ENCODE measurements at regions not wholly inside any gene's neighbourhood (a gene's known extent, or its start where the extent isn't known, plus 50 kb on each side); places are given as distances from the start of the nearest gene placed in this dataset.

DNA sequence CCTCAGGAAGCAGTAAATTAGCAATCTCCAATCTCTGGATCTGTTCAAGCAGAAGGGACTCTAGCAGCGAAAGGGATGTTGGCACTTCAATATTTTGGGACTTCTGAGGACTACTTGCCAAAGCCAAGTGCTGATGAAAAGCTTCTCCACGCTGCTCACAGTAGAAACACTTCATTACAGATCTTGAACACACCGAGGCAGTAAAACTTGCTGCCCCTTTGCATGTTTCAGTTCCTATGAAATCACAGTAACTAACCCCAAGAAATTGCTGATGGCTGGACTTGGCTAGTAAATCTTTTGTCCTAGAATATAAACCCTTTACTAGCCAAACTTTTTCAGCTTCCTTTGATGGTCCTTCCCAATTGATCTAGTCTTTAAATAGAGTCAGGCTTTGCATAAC, 750.5 kb upstream of the GRM7 start:
- Mint-ChIP-seq H3K27me3 (no peaks in the 10 kb centered on the region), H3K36me3 (no peaks in the 10 kb centered on the region), H3K4me3 (no peak overlapping the region), H3K9me3 (ENCODE audit: low read depth) (peaks cover 5% of the 10 kb centered on the region), H3K4me1 (no peaks in the 10 kb centered on the region), H3K27ac (no peak overlapping the region)
- DNase-seq: no peak
- no peak for ATAC-seq
- CTCF ChIA-PET: no interaction called here

DNA sequence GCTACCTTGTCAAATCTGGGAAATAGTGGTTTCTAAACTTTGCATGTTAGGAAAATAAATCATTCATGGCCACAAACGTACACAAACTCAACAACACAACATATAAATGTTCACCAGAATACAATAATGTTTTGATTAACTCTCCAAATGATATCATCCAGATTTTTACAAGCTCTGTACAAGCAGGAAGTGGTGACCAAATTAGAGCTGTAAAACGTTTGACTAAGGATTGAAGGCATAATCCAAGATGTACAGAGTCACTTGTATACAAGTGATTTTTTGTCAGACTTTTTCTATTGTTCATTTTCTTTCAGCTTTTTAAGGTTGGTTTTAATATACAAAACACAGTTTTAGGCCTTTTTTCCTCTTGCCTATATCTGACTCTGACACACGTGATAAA, 748.4 kb upstream of the GRM7 start:
- no peak for ATAC-seq

DNA sequence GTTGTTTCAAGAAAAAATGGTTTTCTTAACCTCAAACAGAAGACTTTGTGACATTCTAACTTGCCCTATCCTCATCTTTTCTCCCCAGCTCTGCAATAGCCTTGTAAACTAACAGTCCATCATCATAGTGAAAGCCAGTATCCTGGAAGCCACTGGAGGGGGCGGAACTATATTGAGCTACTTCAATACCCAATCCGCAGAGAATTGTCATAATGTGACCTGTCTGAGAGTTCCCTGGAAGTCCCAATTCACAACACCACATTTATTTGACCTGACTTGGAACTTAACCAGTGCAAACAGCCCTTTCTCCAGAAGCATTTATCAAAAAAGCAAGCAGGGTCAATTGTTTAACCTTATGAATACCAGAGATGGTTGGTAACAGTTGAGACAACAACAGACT, 747.6 kb upstream of the GRM7 start:
- DNase-seq: no peak
- ATAC-seq: no peak
- Mint-ChIP-seq H3K4me3 (no peak overlapping the region), H3K27me3 (no peaks in the 10 kb centered on the region), H3K36me3 (no peaks in the 10 kb centered on the region), H3K4me1 (no peaks in the 10 kb centered on the region), H3K27ac (no peak overlapping the region), H3K9me3 (ENCODE audit: low read depth) (peaks cover 3% of the 10 kb centered on the region)
- CTCF ChIA-PET: no interaction called here

More for the DNA sequence above, 748.4 kb upstream of the GRM7 start:
- Mint-ChIP-seq H3K27me3 (no peaks in the 10 kb centered on the region), H3K4me3 (no peak overlapping the region), H3K27ac (no peak overlapping the region), H3K36me3 (no peaks in the 10 kb centered on the region), H3K9me3 (ENCODE audit: low read depth) (peaks cover 3% of the 10 kb centered on the region), H3K4me1 (no peaks in the 10 kb centered on the region)
- DNase-seq: no peak
- CTCF ChIA-PET: no interaction called here

DNA sequence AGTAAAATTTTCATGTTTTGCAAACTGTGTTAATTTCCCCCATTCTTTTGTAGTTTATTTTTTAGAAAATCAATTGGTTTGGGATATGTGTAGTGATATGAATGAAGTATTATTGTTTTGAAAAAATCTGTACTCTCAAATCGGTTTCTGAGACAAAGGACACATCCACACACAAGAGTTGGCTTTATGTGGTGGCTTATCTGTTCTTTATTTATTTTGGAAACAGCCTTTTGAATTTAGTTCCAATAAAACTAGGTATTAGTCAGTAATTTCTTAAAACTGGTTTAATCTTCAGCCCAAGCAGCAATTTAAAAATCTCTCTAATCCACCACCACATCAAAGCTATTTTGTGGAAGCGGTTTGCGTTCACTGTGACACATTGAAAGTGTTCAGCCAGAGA, 741.5 kb upstream of the GRM7 start:
- Mint-ChIP-seq H3K27me3 (no peaks in the 10 kb centered on the region), H3K4me3 (no peak overlapping the region), H3K9me3 (ENCODE audit: low read depth) (peaks cover 8% of the 10 kb centered on the region), H3K4me1 (no peaks in the 10 kb centered on the region), H3K36me3 (no peaks in the 10 kb centered on the region), H3K27ac (no peak overlapping the region)
- no peak for ATAC-seq
- CTCF ChIA-PET: no interaction called here
- no peak for DNase-seq

DNA sequence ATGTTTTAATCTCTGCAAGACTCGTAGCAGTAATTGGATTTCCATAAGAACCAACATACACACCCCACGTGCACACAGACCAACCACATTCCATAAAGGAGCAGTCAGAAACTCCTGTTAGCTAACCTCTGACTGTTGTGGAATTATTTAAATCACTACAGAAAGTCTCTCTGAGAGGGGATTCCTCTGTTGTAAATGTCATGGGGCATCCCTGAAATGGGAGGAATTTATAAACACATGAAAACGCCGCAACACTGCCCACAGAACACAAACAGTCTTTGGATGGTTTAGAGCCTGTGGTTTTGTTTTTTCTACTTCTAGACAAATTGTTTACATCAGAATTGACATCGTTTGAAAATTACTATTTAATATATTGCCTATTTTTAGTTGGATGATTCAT, 740.1 kb upstream of the GRM7 start:
- Mint-ChIP-seq H3K36me3 (no peaks in the 10 kb centered on the region), H3K27me3 (no peaks in the 10 kb centered on the region), H3K4me1 (no peaks in the 10 kb centered on the region), H3K9me3 (ENCODE audit: low read depth) (peaks cover 8% of the 10 kb centered on the region), H3K27ac (no peak overlapping the region), H3K4me3 (no peak overlapping the region)
- CTCF ChIA-PET: no interaction called here
- DNase-seq: no peak
- ATAC-seq: no peak

DNA sequence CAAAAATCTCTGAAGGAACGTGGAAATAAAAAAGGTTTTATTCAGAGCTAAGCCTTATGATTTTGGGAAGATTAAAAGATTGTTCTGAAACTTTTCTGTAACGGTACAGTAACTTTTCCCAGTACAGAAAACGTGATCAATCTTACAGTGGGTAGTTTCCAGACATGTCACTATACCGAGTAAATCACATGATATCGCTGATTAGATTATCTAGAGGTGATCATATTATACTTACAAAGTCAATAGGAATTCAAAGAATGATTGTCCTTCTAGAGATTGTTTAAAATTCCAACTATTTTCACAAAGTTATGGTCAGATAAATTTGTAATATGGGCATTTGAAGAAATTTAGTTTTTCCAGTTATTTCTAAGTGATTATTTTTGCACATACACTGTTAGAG, 736.0 kb upstream of the GRM7 start:
- Mint-ChIP-seq H3K9me3 (ENCODE audit: low read depth) (peaks cover 14% of the 10 kb centered on the region), H3K4me3 (no peak overlapping the region), H3K27me3 (no peaks in the 10 kb centered on the region), H3K4me1 (no peaks in the 10 kb centered on the region), H3K27ac (no peak overlapping the region), H3K36me3 (no peaks in the 10 kb centered on the region)
- DNase-seq (no peak), ATAC-seq (no peak)
- CTCF ChIA-PET: no interaction called here

DNA sequence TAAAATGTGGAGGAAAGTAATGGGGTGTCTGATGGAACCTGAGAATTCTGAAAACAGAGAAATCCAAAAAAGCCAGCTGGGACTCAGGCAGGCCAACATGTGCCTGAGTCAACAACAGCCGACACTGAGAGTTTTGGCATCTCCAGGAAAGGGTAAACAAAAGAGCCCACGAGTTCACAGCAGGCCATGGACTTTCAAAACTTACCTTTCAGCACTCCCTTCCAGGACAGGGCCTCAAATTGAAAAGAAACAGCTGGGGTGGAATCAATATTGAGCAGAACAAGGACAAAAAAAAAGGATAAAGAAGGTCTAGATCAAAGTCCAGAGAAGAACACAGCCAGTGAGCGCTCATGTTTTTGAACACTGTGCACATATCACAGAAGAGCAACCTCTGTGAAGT, 735.4 kb upstream of the GRM7 start:
- H3K27ac Mint-ChIP-seq: no peak overlapping the region
- DNase-seq: no peak
- H3K4me3 Mint-ChIP-seq: no peak overlapping the region
- H3K27me3 Mint-ChIP-seq: no peaks in the 10 kb centered on the region
- no peaks in the 10 kb centered on the region for H3K4me1 Mint-ChIP-seq
- ATAC-seq: no peak
- CTCF ChIA-PET: no interaction called here
- H3K9me3 Mint-ChIP-seq (ENCODE audit: low read depth): peaks cover 18% of the 10 kb centered on the region
- H3K36me3 Mint-ChIP-seq: no peaks in the 10 kb centered on the region

DNA sequence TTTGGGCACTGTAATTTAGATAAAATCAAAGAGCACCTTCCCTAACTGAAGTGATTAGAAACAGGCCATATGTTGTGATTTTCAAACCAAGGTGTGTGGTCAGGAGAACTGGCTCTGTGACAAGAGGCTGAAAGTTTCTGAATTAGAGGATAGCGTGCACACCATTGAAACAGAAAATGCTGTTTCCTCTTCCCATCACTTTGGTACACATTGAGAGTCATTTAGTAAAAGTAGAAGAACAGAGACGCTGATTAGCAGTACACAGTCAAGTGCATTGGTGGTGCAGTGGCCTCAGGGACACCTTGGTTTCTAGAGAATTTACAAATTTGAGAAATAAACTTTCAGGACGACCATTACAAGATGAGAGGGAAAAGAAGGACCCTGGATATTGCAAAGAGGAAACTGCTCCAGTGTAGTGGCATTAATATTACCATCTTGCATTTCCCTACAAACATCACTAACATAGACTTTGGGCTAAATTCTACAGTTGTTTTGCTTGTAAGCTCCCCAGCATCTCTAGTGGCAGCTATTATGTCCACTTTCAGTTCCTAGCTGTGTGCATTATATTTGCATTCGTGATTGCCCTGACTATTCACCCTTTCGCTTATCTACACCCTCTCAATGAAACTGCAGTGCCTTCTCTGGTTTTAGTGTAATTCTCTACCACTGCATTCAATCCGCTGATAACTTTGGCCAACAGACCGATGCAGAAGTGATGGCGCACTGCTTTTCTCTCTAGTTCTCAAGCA, 728.1 kb upstream of the GRM7 start:
- ATAC-seq (no peak), DNase-seq (no peak)
- H3K27ac Mint-ChIP-seq: no peak overlapping the region
- H3K36me3 Mint-ChIP-seq: no peaks in the 10 kb centered on the region
- no peak overlapping the region for H3K4me3 Mint-ChIP-seq
- no peaks in the 10 kb centered on the region for H3K4me1 Mint-ChIP-seq
- H3K9me3 Mint-ChIP-seq (ENCODE audit: low read depth): peaks cover 9% of the 10 kb centered on the region
- CTCF ChIA-PET: no interaction called here
- no peaks in the 10 kb centered on the region for H3K27me3 Mint-ChIP-seq

DNA sequence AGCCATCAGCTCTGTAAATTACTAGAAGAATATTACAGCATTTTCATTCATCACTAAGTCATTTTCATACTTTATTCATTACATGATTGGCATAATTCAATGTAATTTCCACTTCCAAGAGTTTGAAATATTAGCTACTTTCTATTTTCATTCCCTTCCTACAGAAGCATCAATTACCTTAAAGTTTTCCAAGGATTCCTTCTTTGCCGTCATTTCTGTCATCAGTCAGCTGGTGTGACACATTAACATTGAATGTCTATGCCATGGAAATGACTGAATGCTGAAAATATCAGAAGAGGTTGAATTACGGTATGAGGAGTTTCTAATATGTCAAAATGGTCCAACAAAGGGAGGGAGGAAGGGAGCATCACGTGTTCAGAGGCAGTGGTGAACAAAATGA, 718.2 kb upstream of the GRM7 start:
- no peak overlapping the region for H3K27ac Mint-ChIP-seq
- ATAC-seq: no peak
- no peak overlapping the region for H3K4me3 Mint-ChIP-seq
- CTCF ChIA-PET: no interaction called here
- peaks cover 6% of the 10 kb centered on the region for H3K9me3 Mint-ChIP-seq (ENCODE audit: low read depth)
- no peak for DNase-seq
- H3K27me3 Mint-ChIP-seq: no peaks in the 10 kb centered on the region
- no peaks in the 10 kb centered on the region for H3K36me3 Mint-ChIP-seq
- H3K4me1 Mint-ChIP-seq: no peaks in the 10 kb centered on the region

DNA sequence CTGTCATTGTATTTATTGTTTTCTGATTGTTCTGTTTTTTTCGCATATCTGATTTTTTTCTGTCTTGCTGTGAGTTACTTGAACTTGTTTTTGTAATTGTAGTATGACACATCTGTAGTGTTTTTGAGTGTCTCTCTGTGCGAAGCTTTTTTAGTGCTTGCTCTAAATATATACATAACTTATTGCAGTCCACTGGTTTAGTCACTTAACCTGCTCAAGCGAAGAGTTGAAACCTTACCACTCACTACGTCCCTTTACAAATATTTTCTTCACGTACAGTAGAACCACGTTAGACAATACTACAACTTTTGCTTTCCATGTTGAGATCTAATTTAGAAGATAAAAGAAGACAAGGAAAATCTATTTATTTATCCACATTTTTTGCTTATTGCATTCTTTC, 713.0 kb upstream of the GRM7 start:
- no peaks in the 10 kb centered on the region for H3K4me1 Mint-ChIP-seq
- no peaks in the 10 kb centered on the region for H3K36me3 Mint-ChIP-seq
- ATAC-seq (no peak), DNase-seq (no peak)
- CTCF ChIA-PET: no interaction called here
- no peaks in the 10 kb centered on the region for H3K27me3 Mint-ChIP-seq
- H3K9me3 Mint-ChIP-seq (ENCODE audit: low read depth): peaks cover 11% of the 10 kb centered on the region
- no peak overlapping the region for H3K4me3 Mint-ChIP-seq
- H3K27ac Mint-ChIP-seq: no peak overlapping the region

DNA sequence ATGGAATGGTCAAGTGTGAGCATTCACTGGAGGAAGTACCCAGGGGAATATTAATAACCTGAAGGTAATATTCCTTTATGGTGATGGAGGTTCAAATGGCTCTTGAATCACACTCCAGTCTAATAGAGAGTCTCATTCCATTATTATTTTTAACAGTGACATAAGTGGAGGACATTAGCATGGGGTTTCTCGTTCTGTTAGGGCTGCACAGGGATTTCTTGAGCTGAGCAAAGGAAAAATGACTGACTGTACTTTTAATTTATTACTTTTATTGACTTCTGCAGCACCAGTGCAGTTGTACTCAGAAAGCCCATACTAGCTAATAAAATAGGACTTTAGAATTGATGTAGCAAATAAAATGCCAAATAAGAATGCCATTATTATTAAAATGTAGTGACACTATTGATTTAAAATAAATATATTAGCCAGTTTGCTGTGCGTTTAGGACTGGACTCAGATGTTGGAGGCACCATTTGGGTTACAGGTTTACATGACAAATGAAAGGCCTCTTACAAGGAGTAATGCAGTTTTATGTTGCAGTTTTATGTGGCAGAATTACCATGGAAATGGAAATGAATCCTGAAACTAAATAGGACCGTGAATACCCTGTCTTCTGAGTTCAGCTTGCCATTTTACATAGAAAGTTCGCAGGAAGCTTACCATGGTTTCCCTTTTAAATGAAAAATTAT, 705.1 kb upstream of the GRM7 start:
- no peaks in the 10 kb centered on the region for H3K4me1 Mint-ChIP-seq
- no peak overlapping the region for H3K4me3 Mint-ChIP-seq
- CTCF ChIA-PET: no interaction called here
- ATAC-seq: no peak
- H3K27me3 Mint-ChIP-seq: no peaks in the 10 kb centered on the region
- no peaks in the 10 kb centered on the region for H3K36me3 Mint-ChIP-seq
- H3K9me3 Mint-ChIP-seq (ENCODE audit: low read depth): peaks cover 6% of the 10 kb centered on the region
- no peak overlapping the region for H3K27ac Mint-ChIP-seq
- no peak for DNase-seq

DNA sequence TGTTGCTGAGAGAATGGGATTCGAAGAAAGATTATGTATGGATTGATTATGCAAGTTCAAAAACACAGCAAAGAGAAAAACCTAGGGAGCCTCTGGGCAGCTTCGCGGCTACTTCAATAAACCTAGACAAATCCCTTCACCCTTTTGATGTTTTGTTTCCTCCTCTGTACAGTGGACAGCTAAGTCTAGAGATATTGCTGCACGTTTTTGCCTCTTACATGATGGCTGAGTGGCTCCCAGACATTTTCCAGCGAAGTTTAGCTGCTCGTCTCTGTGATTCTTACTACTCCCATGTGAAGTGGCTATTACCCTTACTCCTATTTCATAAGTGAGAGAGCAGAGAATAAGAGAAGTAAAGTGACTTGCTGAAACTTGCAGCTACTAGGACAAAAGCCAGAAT, 695.0 kb upstream of the GRM7 start:
- DNase-seq (no peak), ATAC-seq (no peak)
- Mint-ChIP-seq H3K4me1 (no peaks in the 10 kb centered on the region), H3K36me3 (no peaks in the 10 kb centered on the region), H3K27ac (no peak overlapping the region), H3K4me3 (no peak overlapping the region), H3K27me3 (no peaks in the 10 kb centered on the region), H3K9me3 (ENCODE audit: low read depth) (peaks cover 15% of the 10 kb centered on the region)
- CTCF ChIA-PET: no interaction called here

DNA sequence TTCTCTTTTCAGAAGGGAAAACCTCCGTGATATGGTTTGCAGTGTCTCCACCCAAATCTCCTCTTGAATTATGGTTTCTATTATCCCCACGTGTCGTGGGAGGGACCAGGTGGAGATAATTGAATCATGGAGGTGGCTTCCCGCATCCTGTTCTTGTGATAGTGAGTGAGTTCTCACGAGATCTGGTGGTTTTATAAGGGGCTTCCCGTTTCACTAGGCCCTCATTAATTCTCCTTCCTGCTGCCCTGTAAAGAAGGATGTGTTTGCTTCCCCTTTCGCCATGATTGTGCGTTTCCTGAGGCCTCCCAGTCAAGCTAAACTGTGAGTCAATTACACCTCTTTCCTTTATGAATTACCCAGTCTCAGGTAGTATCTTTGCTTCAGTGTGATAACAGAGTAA, 692.7 kb upstream of the GRM7 start:
- DNase-seq: no peak
- CTCF ChIA-PET: no interaction called here
- no peak for ATAC-seq

DNA sequence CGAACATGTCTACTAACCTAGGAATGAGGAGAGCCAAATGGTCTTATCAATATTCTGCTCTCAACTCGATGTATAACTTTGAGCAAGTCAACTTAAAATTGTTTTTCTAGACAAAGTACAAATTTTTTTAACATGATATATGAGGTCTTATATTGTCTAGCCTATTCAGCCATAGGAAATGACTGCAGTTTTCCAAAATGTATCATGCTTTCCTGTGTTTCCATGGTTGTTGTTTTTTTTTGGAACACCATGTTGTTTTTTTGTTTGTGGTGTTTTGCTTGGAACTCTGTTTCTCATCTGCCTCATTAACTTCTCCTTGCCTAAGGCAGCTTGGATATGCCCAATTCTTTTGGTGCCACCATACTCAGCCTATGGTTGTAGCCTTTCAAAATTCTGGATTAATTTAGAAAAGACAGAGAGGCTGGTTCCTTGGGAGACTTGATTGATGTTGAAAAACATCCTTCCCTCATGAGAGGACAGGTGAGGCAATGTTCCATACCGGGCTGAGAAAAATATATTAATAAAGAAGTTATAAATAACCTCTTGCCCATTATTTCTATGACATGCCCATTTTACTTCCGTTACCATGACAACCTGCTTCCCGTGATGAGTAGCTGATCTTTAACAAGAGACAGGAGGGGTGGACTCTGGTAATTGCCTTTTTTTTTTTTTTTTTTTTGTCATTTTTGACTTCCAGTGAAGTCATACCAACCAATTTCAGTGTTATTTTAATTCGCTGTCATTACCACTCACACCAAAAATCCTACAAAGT, 687.9 kb upstream of the GRM7 start:
- no peaks in the 10 kb centered on the region for H3K36me3 Mint-ChIP-seq
- DNase-seq (no peak), ATAC-seq (no peak)
- H3K9me3 Mint-ChIP-seq (ENCODE audit: low read depth): peaks cover 9% of the 10 kb centered on the region
- no peaks in the 10 kb centered on the region for H3K27me3 Mint-ChIP-seq
- CTCF ChIA-PET: no interaction called here
- H3K4me3 Mint-ChIP-seq: no peak overlapping the region
- no peak overlapping the region for H3K27ac Mint-ChIP-seq
- no peaks in the 10 kb centered on the region for H3K4me1 Mint-ChIP-seq

More for the DNA sequence above, 692.7 kb upstream of the GRM7 start:
- H3K9me3 Mint-ChIP-seq (ENCODE audit: low read depth): peaks cover 9% of the 10 kb centered on the region
- no peak overlapping the region for H3K4me3 Mint-ChIP-seq
- no peaks in the 10 kb centered on the region for H3K4me1 Mint-ChIP-seq
- no peaks in the 10 kb centered on the region for H3K36me3 Mint-ChIP-seq
- H3K27ac Mint-ChIP-seq: no peak overlapping the region
- H3K27me3 Mint-ChIP-seq: no peaks in the 10 kb centered on the region

Data from activated CD8-positive, alpha-beta memory T cell treated with anti-CD3 and anti-CD28 coated beads, Interleukin-2, amount 10 ng/mL, durations not matched to agents 7 days and 5 days (primary cell).